ENCODE measurements at regions not wholly inside any gene's neighbourhood (a gene's known extent, or its start where the extent isn't known, plus 50 kb on each side); places are given as distances from the start of the nearest gene placed in this dataset.

GRCh38 chr13:54845351-54845965, 1816.8 kb downstream of the OLFM4 start:
- Histone ChIP-seq H3K9me1 (replicated peaks; ENCODE audit: control insufficient read depth, extremely low read depth, insufficient read depth, low read length) (no peaks in the 10 kb centered on the region), H4K20me1 (replicated peaks; ENCODE audit: control insufficient read depth, extremely low read depth, insufficient read depth, low read length) (no peaks in the 10 kb centered on the region), H3K4me1 (ENCODE audit: control insufficient read depth, extremely low read depth, insufficient read depth, low read length) (no peaks in the 10 kb centered on the region), H3K9ac (replicated peaks; ENCODE audit: extremely low read depth, insufficient read depth, low read length) (no peak overlapping the region), H3K36me3 (ENCODE audit: control insufficient read depth in 2 of 2, extremely low read depth in 1 of 2, insufficient read depth in 2 of 2, low read length in 2 of 2) (no peaks in the 10 kb centered on the region), H3K4me3 (replicated peaks in 1 of 3; ENCODE audit: insufficient read depth in 1 of 3, low read depth in 1 of 3, low read length in 3 of 3) (no peak overlapping the region), H3K79me2 (ENCODE audit: control insufficient read depth, insufficient read depth, low read length) (no peaks in the 10 kb centered on the region), H3K9me3 (replicated peaks; ENCODE audit: control insufficient read depth, insufficient read depth, low read length) (no peaks in the 10 kb centered on the region), H2AFZ (ENCODE audit: low read depth, low read length) (no peak overlapping the region), H3K27me3 (ENCODE audit: control insufficient read depth in 2 of 2, insufficient read depth in 2 of 2, low read length in 2 of 2) (no peaks in the 10 kb centered on the region), H3K4me2 (ENCODE audit: insufficient read depth, low read length) (no peak overlapping the region), H3K27ac (ENCODE audit: insufficient read depth, low read depth, low read length) (no peak overlapping the region)
- DNase-seq (ENCODE audit: low read depth, low spot score) = no peak
- ChIA-PET POLR2A (no interaction called here), CTCF (no interaction called here)
- TF ChIP-seq GATA2 (IDR thresholded peaks at IDR 0.05; ENCODE audit: insufficient read depth, insufficient read length, low read depth, low read length) = no peak
- TF ChIP-seq, protein P1, sequence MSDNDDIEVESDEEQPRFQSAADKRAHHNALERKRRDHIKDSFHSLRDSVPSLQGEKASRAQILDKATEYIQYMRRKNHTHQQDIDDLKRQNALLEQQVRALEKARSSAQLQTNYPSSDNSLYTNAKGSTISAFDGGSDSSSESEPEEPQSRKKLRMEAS (IDR thresholded peaks at IDR 0.05; ENCODE audit: insufficient read depth, insufficient read length) = no peak
- TF ChIP-seq EZH2 (IDR thresholded peaks at IDR 0.05; ENCODE audit: borderline replicate concordance, low read depth, low read length, severe bottlenecking) = no peak
- TF ChIP-seq JUN (IDR thresholded peaks at IDR 0.05; ENCODE audit: borderline replicate concordance, insufficient read depth, insufficient read length, low read depth) = no peak
- no peak for TF ChIP-seq POLR2AphosphoS5 (IDR thresholded peaks at IDR 0.05; ENCODE audit: insufficient read depth, low read depth, low read length)
- TF ChIP-seq MYC (IDR thresholded peaks at IDR 0.05; ENCODE audit: low read depth, low read length) = no peak
- no peak for TF ChIP-seq POLR2A (IDR thresholded peaks at IDR 0.05; ENCODE audit: low read depth, low read length)
- TF ChIP-seq CTCF (IDR thresholded peaks at IDR 0.05; ENCODE audit: extremely low read depth in 1 of 2, insufficient read depth in 1 of 2, low read depth in 1 of 2, low read length in 2 of 2) = no peak
- no peak for TF ChIP-seq FOS (IDR thresholded peaks at IDR 0.05; ENCODE audit: borderline replicate concordance, insufficient read depth, low read length)
- intact Hi-C loops (cut with micrococcal nuclease) (no loop called here), dilution Hi-C loops (cut with MboI; ENCODE audit: extremely low pct_ligation_motif_present, low sequenced_read_pairs) (no loop called here)
- no peak for FAIRE-seq
- BruUV-seq (replicated peaks) = no TSS peak
